ENCODE measurements at regions not wholly inside any gene's neighbourhood (a gene's known extent, or its start where the extent isn't known, plus 50 kb on each side); places are given as distances from the start of the nearest gene placed in this dataset.

- TF ChIP-seq CTCF (IDR thresholded peaks at IDR 0.05 in 4 of 5, conservative IDR thresholded peaks at IDR 0.05 in 1 of 5), result no peak
- TF ChIP-seq POLR2A (IDR thresholded peaks at IDR 0.05), result no peak
These were observed 250.8 kb upstream of the MBL2 start for GRCh38 chr10:53023411-53023810.
